HG02798 (cell line): ENCODE measurements at regions not wholly inside any gene's neighbourhood (a gene's known extent, or its start where the extent isn't known, plus 50 kb on each side); places are given as distances from the start of the nearest gene placed in this dataset.
"Not testable (repeated sequence)": the region's sequence is repeated elsewhere in the genome, so short reads cannot be mapped to it uniquely, and the experiment has no call there.

Experiments used
- ATAC-seq: cut with Tn5 transposase; IDR thresholded peaks from one replicate; pipeline ENCODE4 v1.9.1; 2021; ENCODE audit warnings: mild to moderate bottlenecking; ENCODE audit not compliant: unreplicated experiment, poor library complexity

DNA sequence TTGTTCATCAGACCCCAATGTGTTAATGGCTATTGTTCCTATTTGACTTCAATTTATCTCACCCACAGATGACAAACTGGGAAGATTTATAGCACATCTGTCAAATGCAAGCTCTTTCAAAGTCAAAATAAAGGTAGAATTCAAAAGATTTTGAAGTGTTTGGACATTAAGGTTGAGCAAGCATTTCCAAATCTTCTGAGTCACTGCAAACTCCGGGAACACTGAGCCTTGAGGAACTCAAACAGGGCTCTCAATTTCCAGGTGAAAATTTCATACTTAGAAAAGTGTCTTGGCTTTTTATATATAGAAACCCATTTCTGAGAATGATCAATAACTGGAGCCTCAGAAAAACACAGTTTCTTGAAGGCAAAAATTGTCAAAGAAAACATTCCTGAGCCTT is 199.5 kb upstream of the IGFBP7 start:
- ATAC-seq = no peak

DNA sequence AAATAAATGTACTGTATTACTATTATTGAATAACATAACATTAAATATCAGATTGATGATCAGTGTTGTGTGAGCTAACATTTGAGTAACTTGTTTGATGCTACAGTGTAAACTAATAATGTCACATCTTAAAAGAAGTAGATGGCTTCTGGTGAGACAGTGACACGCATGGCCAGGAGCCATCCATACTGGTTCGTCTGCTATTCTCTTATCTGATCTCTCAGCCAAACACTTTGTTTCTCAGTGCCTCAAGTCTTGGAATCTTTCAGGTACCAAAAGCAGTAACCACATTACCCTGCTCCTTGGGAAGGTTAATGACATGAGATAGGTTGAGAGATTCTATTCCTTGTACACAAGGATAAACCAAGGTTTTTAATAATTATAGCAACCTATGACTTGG is 198.1 kb upstream of the IGFBP7 start:
- no peak for ATAC-seq

DNA sequence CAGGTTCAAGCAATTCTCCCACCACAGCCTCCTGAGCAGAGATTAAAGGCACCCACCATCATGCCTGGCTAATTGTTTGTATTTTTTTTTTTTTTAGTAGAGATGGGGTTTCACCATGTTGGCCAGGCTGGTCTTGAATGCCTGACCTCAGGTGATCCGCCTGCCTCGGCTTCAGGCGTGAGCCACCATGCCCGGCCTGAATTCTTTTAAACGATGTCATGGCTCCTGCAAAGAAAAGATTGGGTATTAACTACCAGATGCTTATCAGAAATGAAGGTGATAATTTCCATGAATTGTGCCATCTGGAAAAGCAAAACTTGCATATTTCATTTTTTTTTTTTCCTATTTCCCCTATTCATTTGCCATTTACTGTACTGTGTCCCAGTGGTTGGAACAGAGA is 195.7 kb upstream of the IGFBP7 start:
- no peak for ATAC-seq

DNA sequence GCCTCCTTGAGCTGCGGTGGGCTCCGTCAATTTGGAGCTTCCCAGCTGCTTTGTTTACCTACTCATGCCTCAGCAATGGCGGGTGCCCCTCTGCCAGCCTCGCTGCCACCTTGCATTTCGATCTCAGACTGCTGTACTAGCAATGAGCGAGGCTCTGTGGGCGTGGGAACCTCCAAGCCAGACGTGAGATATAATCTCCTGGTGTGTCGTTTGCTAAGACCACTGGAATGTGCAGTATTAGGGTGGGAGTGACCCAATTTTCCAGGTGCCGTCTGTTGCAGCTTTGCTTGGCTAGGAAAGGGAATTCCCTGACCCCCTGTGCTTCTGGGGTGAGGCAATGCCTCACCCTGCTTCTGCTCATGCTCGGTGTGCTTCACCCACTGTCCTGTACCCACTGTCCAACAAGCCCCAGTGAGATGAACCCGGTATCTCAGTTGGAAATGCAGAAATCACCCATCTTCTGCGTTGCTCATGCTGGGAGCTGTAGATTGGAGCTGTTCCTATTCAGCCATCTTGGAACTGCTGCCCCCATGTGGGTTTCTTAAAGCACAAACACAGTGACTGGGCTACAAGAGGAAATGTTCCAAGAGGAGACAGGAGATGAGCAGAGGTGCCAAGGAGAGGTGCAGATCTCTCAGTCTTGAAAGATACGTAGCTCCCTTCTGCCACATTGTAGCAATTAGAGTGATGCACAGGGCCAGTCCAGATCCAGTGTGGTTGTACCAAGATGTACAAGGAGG is 193.0 kb upstream of the IGFBP7 start:
- ATAC-seq = no peak

DNA sequence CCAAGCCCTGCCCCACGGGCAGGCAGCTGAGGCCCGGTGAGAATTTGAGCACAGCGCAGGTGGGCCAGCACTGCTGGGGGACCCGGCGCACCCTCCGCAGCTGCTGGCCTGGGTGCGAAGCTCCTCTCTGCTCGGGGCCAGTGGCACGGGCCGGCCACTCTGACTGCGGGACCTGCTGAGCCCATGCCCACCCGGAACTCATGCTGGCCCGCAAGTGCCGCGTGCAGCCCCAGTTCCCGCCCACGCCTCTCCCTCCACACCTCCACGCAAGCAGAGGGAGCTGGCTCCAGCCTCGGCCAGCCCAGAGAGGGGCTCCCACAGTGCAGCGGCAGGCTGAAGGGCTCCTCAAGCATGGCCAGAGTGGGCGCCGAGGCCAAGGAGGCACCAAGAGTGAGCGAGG is 190.1 kb upstream of the IGFBP7 start:
- ATAC-seq = not testable (repeated sequence)

DNA sequence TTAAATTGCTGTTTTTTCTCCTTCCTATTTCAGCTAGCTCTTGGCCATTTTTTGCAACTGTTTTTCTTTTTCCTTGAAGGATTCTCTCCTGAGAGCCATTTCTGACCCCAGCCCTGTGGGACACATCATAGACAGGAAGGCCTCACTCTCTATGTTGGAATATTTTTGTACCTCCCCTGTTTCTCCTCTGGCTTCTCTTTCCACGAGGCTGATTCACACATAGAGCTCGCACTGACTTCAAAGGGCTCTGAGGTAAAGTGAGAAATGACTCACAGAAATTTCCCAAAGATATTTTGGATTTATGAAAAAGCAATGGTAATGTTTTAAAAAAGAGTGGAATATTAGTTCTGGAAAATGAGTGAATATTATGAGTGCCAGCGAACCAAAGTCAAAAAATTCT is 181.7 kb upstream of the IGFBP7 start:
- ATAC-seq = no peak

DNA sequence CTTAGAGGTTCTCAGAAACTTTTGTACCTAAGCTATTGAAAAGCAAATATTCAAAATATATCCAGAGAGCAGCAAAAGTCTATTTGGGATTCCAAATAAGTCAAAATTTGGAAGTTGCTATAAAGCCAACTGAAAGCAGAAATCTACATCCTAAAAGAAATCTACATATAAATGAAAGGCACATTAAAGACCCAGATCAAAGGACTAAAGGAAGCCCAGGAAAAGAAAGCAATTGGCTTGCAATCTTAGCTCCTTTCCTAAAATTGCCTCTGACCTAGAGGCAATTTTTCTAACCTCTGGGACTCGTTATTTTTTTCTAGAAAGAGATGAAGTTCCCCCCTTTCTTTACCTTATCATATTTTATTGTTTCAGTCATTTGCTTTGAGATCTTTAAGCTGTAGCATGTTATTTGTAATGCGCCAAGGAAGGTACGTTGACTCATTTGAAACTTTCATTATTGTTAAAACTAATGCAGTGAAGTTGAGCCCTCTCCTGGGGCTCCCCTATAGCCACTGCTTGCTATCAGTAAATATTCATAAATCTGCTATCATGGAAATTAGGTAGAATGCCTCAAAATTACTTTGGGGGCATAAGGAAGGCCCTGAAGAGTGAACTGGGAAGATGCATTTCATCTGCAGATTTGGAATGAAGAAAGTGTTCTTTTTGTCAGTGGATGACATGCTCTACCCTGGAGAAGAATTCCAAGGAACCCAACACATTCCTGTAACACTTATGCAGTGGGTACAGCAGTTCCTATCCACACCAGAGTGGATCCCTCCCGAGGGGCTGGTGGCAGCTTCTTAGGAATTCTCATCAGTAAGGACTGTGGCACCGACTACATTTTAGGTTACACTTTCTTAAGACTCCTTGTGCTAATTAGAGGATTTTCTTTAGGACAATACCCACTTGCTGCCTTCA is 177.8 kb upstream of the IGFBP7 start:
- no peak for ATAC-seq

DNA sequence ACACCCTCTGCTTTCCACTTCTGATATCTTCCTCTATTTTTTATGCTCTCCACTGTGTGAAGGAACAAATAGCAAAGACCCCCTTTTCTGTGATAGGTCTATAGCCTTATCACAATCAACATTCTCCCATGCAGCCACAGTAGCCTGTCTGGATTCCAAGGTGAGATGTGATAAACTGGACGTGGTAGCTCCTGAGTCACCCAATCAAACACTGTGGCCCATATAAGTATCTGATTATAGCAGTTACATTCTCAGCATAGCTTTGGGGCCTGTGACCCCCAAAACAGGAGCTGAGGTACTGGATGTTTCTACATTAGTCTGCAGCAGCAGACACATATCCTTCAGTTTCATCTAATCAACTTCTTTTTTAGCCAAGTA is 172.7 kb upstream of the IGFBP7 start:
- ATAC-seq = no peak

DNA sequence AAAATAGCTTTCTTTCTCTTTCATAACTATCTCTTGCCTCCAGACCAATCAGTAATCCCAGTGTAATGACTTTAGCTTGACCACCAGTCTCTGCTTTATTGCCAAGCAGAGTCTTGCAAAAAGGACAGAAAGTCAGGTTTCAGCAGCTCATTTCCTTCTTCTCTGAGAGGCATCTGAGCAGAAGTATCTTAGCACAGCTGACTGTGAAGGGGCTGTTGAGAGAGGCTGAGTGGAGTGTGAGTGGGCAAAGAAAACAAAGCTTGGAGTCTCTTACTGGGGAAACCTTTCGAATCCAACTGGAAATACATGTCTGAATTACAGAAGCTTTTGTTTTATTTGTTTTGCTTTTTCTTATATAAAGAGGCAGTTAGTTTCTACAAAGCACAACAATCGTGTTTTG is 170.3 kb upstream of the IGFBP7 start:
- ATAC-seq = no peak

DNA sequence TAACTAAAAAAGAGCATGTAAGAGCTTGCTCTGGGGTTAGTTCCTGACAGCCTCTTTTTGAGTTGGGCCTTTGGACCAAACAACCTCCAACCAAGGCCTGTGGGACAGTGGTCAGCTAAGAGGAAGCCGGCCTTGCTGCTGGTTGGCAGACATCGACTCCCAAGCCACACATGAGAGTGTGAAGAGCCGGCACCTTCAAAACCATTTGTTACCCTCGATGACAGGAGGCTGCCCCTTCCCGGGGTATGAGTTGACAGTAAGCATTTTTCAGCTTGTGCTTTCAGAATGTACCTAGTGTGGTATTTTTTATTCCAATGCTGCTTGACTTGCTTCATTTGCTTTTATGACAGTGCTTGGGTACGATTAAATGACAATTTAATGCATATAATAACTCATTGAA is 168.6 kb upstream of the IGFBP7 start:
- no peak for ATAC-seq

DNA sequence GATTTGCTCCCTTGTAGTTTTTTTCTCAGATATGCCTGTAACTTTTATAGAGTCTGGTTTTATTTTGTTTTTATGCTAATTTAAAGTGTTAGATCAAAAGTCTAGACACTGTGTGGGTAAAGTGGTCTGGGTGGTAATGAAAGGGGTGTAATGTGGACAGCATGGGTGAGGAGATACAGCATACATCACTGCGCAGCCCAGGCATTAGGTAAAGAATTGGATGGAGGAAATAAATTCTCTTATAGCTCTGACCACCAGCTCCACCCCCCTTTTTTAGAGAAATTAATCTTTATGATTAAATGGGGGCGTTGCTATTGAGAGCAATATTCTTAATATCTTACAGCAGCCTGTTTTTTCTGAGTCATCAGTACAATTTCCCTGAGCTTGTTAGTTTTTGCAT is 163.9 kb upstream of the IGFBP7 start:
- no peak for ATAC-seq

DNA sequence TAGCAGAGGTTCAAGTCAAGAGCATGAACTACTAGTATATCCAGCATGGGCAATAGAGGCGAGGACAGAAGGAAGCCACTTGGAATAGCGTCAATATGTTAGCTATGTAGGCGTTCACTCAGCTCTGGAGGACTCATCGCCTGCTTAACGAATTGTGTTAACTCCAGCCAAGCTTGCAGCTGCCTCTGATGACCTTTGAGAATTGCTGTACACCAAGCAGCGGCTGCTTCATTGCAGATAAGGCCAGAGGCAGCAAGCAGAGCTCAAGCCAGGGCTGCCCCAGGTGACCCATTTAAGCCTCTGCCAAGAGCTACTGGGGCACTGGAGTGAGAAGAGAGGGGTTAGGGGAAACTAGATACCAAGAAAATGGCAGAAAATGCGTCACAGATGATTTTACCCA is 160.2 kb upstream of the IGFBP7 start:
- no peak for ATAC-seq

DNA sequence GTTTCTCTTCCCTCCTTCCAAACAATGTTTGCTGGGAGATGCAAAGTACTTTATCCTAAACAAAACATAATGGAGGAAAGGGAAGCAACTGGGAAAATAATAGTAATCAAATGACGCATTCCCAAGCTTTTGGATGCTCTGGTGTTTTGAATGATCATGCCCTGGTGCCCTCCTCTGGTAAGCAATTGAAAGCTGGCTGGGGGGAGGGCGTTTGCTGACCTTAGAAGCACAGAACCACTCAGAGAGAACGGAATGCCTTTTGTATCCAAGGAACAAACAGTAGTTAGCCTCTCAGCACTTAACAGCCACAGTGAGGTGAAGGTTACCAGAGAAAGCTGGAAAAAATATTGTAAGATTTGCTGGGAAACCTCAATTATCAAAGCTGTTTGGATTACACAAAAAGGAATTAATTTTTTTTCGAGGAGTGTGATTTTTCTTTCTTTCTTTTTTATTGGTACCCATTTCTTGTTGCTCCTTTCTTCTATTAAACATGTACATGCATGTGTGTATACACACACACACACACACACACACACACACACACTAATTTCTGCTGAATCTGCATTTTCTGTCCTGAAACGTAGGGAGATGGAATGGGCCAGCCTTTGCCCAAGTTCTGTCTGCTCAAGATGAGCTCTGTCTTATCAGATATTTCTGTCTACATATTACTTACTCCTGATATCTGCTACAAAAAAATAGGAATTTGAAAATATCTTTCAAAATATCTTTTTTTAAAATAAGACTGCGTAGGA is 155.8 kb upstream of the IGFBP7 start:
- ATAC-seq = no peak

DNA sequence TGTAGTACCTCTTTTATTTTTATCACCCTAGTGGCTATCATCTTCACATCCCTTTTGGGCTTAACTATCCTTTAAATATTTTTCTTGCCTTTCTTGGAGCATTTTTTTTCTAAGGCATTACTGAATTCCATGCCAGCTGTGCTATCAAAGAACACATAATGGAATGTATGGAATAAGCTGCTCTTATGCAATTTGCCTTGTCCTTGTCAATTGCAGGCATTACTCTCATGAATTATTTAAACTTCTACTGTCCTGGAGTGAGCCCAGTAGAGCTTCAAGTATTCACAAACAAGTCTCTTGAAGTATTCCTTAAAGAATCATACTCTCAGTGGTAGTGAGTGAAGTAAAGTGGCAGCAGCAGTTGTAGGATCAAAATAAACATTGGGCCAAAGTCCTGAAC is 144.6 kb upstream of the IGFBP7 start:
- ATAC-seq = no peak

DNA sequence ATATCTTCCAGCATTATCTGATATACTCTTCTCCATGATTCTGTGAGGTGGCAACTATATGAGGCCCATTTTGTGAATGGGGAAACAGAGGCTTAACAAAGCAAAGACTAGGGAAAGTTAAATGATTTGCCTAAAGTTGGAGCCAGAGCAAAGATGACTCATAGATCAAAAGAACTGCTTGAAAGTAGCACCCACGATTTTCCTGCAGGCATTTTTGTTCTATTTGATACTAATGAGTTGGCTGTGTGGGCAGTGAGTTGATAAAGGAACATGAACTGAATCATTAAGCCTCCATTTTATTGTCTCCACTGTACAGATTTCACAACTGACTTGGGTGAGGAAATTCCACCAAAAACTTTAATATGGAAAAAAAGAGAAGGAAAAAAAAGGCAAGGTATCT is 138.9 kb upstream of the IGFBP7 start:
- no peak for ATAC-seq

DNA sequence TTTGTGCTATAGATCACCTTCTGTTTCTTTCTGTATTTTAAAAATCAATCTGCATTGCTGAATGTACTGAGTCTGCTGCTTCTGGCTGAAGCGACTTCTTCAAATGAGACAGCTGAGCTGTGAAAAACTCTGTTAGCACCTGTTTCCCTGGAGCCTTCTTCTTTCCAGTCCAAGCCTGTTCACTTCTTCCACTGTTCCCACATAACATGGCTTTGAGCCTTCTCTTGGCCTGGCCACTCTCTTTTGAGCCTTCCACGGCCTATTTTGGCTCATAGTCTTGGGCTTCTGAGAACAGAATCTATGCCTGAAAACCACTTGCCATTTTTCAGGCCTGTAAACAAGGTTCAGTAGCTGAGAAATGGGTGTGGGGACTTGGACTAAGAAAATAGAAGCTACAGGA is 132.9 kb upstream of the IGFBP7 start:
- no peak for ATAC-seq

DNA sequence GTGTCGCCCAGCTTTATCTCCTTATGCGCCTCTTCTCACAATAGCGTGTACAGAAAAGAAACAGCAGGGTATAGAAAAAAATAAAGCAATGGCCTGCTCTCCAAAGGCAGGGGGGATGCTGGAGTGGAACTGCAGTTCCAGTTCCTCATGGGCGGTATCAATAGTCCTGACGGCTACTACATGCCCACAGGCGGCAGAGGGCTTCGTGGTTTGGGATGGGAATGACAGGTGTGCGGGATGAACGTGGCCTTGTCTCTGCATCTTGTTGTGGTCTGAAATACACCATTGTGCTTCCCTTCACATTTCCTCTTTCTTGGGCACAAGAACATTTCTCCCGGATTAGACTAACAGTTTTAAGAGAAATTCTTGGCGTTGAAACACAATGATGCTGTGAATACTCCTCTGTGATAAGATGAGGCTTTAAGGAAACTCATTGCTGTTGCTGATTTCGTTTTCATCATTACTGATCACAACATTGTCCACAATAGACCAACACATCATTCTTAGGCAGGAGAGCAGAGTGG is 124.1 kb upstream of the IGFBP7 start:
- ATAC-seq = no peak

DNA sequence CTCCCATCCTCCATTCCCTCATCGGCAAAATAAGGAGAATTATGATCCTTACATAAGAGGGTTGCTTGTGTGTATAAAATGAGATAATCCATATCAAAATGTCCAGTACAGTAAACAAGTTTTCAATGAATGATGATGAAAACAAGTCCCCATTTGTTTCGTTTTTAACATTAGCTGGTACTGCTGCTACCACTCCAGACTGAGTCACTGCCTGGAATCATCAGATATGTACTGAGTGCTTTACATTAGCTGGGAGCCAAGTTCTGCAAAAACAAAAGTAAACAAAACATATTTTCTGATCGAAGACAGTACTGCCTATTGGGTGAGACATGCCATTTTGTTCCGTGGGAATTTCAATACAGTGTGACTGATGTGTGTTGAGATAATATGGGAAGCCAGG is 123.2 kb upstream of the IGFBP7 start:
- no peak for ATAC-seq

DNA sequence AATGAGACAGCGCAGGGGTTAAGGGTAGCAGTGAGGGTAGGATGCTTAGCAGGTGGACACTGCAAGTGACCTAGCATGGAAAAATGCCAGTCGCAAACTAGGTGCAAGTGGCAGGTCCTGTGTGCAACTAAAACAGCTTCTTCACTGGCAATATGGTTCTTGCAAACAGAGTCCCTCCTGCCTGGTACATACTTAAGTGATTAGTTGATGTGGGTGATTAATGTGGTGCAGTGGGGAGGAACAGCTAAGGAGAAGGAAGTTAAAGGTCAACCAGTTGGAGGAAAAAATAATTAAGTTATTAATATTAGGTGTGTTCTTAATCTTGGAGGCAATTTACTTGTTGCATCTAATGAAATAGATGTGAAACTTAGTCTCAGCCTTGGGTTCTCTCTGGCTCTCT is 121.6 kb upstream of the IGFBP7 start:
- ATAC-seq = no peak

DNA sequence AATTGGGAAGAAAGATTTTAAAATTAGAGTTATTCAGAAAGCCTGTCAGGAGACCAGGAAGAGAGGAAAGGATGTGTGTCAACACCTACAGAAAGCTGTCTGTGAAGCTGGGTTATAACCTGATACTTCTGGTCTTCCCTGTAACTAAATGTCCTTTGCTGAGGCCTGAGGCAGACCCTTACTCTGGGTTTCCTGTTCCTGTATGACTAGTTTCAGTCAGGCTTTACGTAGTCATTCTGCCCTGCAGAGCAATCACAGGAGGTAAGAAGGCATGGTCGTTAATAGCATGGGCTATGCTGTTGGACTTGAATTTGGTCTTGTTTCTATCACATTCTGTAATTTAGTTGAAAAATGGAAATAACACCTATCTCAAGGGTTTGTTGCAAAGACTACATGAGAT is 110.5 kb upstream of the IGFBP7 start:
- ATAC-seq = no peak

DNA sequence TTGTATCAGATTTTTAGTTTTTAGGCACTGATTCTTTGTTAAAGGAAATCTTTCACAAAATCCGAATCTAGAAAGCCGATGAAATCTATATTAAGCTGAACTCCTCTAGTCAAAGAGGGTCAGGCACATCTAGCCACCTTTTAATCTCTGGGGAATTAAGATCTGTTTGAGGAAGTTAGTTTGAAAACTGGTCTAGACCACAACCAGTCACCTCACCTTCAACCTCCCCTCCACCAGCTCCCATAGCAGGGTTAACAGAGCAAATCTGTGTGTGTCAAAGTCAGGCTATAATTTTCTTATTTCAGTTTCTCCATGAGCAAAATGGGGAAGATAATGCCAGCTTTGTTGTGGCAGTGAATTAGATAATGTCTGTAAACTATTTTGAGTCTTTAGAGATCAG is 110.0 kb upstream of the IGFBP7 start:
- no peak for ATAC-seq
